ENCODE measurements at regions not wholly inside any gene's neighbourhood (a gene's known extent, or its start where the extent isn't known, plus 50 kb on each side); places are given as distances from the start of the nearest gene placed in this dataset.

GRCh38 chr1:56263908-56264307 is 315.5 kb downstream of the PLPP3 start:
- TF ChIP-seq POLR2AphosphoS5 (IDR thresholded peaks at IDR 0.05; ENCODE audit: low read depth, low read length) (no peak), POLR2A (IDR thresholded peaks at IDR 0.05; ENCODE audit: low read depth, low read length) (no peak), TAF1 (IDR thresholded peaks at IDR 0.05; ENCODE audit: borderline replicate concordance, low read depth, low read length) (no peak)
